ENCODE measurements at regions not wholly inside any gene's neighbourhood (a gene's known extent, or its start where the extent isn't known, plus 50 kb on each side); places are given as distances from the start of the nearest gene placed in this dataset.

DNA sequence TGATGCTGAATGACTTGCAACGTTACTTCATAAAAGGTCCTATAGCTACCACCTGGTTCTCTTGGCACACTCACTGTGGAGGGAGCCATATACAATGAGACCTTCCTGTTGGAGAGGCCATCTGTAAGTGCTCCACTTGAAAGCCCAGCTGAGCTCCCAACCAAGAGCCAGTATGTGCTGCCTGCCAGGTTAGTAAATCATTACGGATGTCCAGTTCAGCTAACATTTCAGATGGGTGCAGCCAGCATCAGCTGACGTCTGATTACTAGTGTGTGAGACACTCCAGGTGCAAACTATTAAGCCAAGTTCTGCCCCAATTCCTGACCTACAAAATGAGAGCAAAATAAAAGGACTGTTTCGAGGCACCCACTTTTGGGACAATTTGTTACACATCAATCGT lies 274.4 kb upstream of the ROBO2 start:
- no peak for TF ChIP-seq YY1 (IDR thresholded peaks at IDR 0.05; ENCODE audit: low read depth)

DNA sequence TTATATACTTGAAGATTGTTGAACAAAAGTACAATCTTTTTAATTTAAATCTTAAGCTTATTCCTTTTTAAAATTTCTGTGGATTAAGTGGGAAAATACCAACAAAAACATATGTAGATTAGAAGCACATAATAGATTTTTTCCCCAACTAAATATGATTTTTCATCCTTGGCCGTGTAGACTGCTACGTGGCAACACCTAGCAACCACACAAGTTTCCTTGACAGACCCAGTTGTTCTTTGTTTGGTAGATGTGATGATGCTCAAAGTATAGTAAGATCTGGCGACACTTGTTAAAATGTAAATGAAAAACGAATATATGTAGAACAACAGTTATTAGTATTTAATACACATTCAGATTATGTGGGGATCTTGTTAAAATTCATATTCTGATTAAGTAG lies 271.0 kb upstream of the ROBO2 start:
- no peak for TF ChIP-seq EP300 (IDR thresholded peaks at IDR 0.05; ENCODE audit: borderline replicate concordance)
- TF ChIP-seq FOXM1 (IDR thresholded peaks at IDR 0.05; ENCODE audit: borderline replicate concordance, low read depth) = no peak
- TF ChIP-seq TCF12 (IDR thresholded peaks at IDR 0.05; ENCODE audit: low read depth) = no peak
- no peak for TF ChIP-seq RAD21 (IDR thresholded peaks at IDR 0.05; ENCODE audit: low read depth)
- TF ChIP-seq YY1 (IDR thresholded peaks at IDR 0.05; ENCODE audit: low read depth) = no peak
- no peak for TF ChIP-seq TEAD4 (IDR thresholded peaks at IDR 0.05)
- no peak for TF ChIP-seq CEBPB (IDR thresholded peaks at IDR 0.05)
- TF ChIP-seq TAF1 (IDR thresholded peaks at IDR 0.05; ENCODE audit: low read depth) = no peak
- no peak for TF ChIP-seq CREB1 (IDR thresholded peaks at IDR 0.05; ENCODE audit: low read depth)
- no peak for TF ChIP-seq EGR1 (IDR thresholded peaks at IDR 0.05)

DNA sequence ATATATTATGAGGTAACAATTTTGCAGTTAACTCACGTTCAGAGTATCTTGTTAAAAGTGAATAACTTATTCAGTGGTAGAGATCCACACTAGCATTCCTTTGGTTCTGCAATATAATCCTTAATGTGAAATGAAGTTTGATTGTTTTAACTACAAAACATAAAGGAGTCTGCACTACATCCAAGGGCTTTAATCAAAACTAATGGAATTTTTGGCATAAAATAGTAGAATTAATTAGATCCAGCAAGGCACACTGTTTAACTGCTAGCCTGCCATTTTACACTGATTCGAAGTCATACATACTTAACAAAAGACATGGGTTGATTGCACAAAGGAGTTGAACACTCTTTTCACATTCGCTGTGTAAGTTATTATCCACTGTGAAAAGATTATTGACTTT lies 263.0 kb upstream of the ROBO2 start:
- TF ChIP-seq ZBTB7A (IDR thresholded peaks at IDR 0.05; ENCODE audit: low read depth) = no peak
- TF ChIP-seq, protein P1, sequence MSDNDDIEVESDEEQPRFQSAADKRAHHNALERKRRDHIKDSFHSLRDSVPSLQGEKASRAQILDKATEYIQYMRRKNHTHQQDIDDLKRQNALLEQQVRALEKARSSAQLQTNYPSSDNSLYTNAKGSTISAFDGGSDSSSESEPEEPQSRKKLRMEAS (IDR thresholded peaks at IDR 0.05) = no peak
- TF ChIP-seq EGR1 (IDR thresholded peaks at IDR 0.05) = no peak
- TF ChIP-seq, protein P2, sequence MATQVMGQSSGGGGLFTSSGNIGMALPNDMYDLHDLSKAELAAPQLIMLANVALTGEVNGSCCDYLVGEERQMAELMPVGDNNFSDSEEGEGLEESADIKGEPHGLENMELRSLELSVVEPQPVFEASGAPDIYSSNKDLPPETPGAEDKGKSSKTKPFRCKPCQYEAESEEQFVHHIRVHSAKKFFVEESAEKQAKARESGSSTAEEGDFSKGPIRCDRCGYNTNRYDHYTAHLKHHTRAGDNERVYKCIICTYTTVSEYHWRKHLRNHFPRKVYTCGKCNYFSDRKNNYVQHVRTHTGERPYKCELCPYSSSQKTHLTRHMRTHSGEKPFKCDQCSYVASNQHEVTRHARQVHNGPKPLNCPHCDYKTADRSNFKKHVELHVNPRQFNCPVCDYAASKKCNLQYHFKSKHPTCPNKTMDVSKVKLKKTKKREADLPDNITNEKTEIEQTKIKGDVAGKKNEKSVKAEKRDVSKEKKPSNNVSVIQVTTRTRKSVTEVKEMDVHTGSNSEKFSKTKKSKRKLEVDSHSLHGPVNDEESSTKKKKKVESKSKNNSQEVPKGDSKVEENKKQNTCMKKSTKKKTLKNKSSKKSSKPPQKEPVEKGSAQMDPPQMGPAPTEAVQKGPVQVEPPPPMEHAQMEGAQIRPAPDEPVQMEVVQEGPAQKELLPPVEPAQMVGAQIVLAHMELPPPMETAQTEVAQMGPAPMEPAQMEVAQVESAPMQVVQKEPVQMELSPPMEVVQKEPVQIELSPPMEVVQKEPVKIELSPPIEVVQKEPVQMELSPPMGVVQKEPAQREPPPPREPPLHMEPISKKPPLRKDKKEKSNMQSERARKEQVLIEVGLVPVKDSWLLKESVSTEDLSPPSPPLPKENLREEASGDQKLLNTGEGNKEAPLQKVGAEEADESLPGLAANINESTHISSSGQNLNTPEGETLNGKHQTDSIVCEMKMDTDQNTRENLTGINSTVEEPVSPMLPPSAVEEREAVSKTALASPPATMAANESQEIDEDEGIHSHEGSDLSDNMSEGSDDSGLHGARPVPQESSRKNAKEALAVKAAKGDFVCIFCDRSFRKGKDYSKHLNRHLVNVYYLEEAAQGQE (IDR thresholded peaks at IDR 0.05; ENCODE audit: low read depth) = no peak
- no peak for TF ChIP-seq CREB1 (IDR thresholded peaks at IDR 0.05; ENCODE audit: low read depth)

DNA sequence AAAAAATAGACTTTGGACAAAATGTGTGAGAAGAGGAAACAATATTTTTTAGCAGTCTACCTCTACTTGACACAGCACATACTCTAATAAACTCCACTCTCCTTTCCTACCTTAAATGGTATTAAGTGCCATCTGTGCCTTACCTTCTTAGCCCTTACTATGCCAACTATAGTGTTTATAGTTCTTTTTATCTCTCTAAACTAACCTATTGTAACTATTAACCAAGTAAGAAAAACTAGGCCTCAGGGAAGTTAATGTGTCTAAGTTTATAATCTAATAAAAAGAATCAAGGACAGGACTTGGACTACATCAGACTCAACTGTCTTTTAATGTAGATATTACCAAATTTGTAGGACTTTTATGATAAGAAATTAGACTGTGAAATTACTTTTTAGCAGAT lies 251.7 kb upstream of the ROBO2 start:
- no peak for TF ChIP-seq TEAD4 (IDR thresholded peaks at IDR 0.05)
- TF ChIP-seq CEBPB (IDR thresholded peaks at IDR 0.05) = no peak
- TF ChIP-seq ZBTB7A (IDR thresholded peaks at IDR 0.05; ENCODE audit: low read depth) = no peak
- TF ChIP-seq NFIC (IDR thresholded peaks at IDR 0.05) = no peak
- no peak for TF ChIP-seq CREB1 (IDR thresholded peaks at IDR 0.05; ENCODE audit: low read depth)

DNA sequence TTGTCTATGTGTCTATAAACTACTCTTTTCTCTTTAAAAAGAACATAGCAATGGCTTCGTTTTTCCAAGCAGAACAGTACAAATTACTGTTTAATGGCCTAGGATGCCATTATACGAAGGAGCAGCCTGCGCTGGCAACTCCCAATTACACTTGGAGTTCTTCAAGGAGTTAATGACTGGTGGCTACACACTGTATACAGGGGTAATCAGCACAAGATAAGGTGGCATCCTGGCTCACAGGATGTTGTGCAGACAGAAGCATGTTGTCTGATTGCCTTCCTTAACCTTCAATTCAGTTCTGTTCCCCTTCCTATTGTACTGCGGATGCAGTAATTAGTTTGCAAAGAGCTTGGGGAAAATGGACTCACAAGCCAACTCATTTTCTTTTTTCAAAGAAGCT lies 250.7 kb upstream of the ROBO2 start:
- TF ChIP-seq TAF1 (IDR thresholded peaks at IDR 0.05; ENCODE audit: low read depth) = no peak
- TF ChIP-seq TEAD4 (IDR thresholded peaks at IDR 0.05) = no peak
- TF ChIP-seq, protein P2 (IDR thresholded peaks at IDR 0.05; ENCODE audit: low read depth) = no peak
- no peak for TF ChIP-seq CEBPB (IDR thresholded peaks at IDR 0.05)
- TF ChIP-seq EP300 (IDR thresholded peaks at IDR 0.05; ENCODE audit: borderline replicate concordance) = no peak
- TF ChIP-seq YY1 (IDR thresholded peaks at IDR 0.05; ENCODE audit: low read depth) = no peak
- TF ChIP-seq, protein P1 (IDR thresholded peaks at IDR 0.05) = no peak
- TF ChIP-seq CREB1 (IDR thresholded peaks at IDR 0.05; ENCODE audit: low read depth) = no peak
- TF ChIP-seq, protein P3, sequence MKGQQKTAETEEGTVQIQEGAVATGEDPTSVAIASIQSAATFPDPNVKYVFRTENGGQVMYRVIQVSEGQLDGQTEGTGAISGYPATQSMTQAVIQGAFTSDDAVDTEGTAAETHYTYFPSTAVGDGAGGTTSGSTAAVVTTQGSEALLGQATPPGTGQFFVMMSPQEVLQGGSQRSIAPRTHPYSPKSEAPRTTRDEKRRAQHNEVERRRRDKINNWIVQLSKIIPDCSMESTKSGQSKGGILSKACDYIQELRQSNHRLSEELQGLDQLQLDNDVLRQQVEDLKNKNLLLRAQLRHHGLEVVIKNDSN (IDR thresholded peaks at IDR 0.05) = no peak
- TF ChIP-seq TCF12 (IDR thresholded peaks at IDR 0.05; ENCODE audit: low read depth) = no peak
- TF ChIP-seq EGR1 (IDR thresholded peaks at IDR 0.05) = no peak
- TF ChIP-seq FOXM1 (IDR thresholded peaks at IDR 0.05; ENCODE audit: borderline replicate concordance, low read depth) = no peak
- no peak for TF ChIP-seq ZBTB7A (IDR thresholded peaks at IDR 0.05; ENCODE audit: low read depth)
- no peak for TF ChIP-seq RAD21 (IDR thresholded peaks at IDR 0.05; ENCODE audit: low read depth)
- TF ChIP-seq NFIC (IDR thresholded peaks at IDR 0.05) = no peak

DNA sequence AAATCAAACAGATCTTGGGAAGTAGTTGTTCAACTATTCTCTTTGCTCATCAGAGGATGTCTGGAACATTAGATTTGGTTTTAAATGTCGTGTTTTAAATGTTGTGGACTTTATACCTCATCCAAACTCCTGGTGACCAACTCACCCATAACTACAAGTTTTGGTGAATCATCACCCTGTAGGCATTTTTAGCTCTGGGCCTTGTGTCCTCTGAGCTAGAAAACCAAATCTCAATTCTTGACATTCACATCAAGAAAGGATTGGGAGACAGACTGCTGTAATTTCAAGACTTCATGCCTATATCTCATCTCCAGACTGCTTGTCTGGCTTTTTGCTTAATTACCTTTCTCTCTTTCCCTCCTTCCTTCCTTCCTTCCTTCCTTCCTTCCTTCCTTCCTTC lies 228.5 kb upstream of the ROBO2 start:
- TF ChIP-seq TCF12 (IDR thresholded peaks at IDR 0.05; ENCODE audit: low read depth) (no peak), RAD21 (IDR thresholded peaks at IDR 0.05; ENCODE audit: low read depth) (no peak), CREB1 (IDR thresholded peaks at IDR 0.05; ENCODE audit: low read depth) (no peak)

DNA sequence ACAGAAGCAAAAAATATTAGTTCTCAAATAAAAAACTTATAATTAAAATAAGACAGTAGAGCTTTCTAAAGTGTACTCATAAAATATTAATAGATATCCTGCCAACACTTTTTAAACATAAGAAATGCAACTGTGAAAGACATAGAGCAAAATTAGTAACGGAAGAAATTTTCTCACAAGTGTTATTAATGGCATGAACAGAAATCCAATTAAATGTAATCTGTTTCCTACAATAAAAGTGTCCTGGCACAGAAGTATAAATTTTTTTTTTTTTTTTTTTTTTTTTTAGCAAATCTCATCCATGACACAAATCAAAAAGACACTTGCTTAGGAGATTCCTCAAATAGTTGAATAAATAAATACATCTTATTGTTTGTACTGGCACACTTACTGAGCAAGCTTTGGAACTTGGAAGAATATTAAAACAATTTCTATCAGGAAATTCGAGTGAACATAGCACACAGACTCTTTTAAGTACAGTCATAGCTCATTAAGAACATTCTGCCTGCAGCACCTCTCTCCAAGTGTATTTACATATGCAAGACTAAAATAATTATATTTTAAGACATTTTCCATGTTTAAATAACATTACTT lies 227.2 kb upstream of the ROBO2 start:
- no peak for TF ChIP-seq YY1 (IDR thresholded peaks at IDR 0.05; ENCODE audit: low read depth)
- TF ChIP-seq, protein P1 (IDR thresholded peaks at IDR 0.05) = no peak
- no peak for TF ChIP-seq NFIC (IDR thresholded peaks at IDR 0.05)
- no peak for TF ChIP-seq TAF1 (IDR thresholded peaks at IDR 0.05; ENCODE audit: low read depth)
- no peak for TF ChIP-seq TCF12 (IDR thresholded peaks at IDR 0.05; ENCODE audit: low read depth)
- TF ChIP-seq EP300 (IDR thresholded peaks at IDR 0.05; ENCODE audit: borderline replicate concordance) = no peak
- TF ChIP-seq EGR1 (IDR thresholded peaks at IDR 0.05) = no peak
- TF ChIP-seq, protein P3 (IDR thresholded peaks at IDR 0.05) = no peak
- no peak for TF ChIP-seq ZBTB7A (IDR thresholded peaks at IDR 0.05; ENCODE audit: low read depth)
- TF ChIP-seq FOXM1 (IDR thresholded peaks at IDR 0.05; ENCODE audit: borderline replicate concordance, low read depth) = no peak
- TF ChIP-seq CREB1 (IDR thresholded peaks at IDR 0.05; ENCODE audit: low read depth) = no peak
- TF ChIP-seq CEBPB (IDR thresholded peaks at IDR 0.05) = no peak
- no peak for TF ChIP-seq TEAD4 (IDR thresholded peaks at IDR 0.05)
- TF ChIP-seq RAD21 (IDR thresholded peaks at IDR 0.05; ENCODE audit: low read depth) = no peak
- TF ChIP-seq, protein P2 (IDR thresholded peaks at IDR 0.05; ENCODE audit: low read depth) = no peak
